ENCODE measurements at regions not wholly inside any gene's neighbourhood (a gene's known extent, or its start where the extent isn't known, plus 50 kb on each side); places are given as distances from the start of the nearest gene placed in this dataset.

DNA sequence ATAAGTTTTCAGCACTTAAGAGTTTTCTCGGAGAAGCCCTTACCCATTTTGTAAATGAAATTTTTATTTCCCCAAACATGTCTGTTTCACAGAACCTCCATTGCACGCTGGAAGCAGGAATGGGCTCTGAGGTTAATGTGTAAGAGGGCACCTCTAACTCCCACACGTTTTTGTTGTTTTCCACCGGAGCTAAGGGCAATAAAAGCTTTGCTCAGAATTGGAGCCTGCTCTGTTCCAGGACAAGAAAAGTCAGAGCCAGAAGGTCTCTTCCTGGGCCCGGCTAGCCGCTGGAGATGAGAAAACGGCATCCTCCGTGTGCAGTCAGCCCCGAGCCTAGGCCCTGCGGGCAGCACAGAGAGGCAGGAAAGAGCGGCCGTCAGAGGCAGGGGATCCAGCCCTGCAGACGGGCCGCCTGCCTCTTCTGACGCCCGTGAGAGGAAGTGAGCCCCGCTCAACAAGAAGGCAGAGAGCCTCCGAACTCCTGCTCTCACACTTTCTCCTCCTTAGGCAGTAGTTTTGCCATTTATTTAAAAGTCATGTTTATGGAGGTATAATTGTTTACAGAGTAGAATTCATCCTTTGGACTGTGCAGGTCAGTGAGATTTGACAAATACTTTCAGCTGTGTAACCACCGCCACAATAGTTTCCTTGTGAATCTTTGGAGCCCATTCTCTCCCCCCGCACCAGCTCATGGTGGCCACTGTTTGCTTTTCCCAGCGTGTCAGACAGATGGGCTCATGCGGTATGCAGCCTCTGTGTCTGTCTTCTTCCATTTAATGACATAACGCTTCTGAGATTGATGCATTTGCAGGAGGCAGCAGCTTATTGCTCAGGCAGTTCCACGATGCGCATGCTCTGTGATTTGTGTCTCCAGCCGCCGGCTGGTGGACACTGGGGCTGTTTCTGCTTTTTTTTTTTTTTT, 117.3 kb downstream of the GALR1 start (continued):
- TF ChIP-seq, protein P1, sequence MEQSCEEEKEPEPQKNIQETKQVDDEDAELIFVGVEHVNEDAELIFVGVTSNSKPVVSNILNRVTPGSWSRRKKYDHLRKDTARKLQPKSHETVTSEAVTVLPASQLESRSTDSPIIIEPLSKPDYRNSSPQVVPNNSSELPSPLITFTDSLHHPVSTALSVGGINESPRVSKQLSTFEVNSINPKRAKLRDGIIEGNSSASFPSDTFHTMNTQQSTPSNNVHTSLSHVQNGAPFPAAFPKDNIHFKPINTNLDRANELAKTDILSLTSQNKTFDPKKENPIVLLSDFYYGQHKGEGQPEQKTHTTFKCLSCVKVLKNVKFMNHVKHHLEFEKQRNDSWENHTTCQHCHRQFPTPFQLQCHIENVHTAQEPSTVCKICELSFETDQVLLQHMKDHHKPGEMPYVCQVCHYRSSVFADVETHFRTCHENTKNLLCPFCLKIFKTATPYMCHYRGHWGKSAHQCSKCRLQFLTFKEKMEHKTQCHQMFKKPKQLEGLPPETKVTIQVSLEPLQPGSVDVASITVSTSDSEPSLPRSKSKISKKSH (CRISPR knock-in tag; IDR thresholded peaks at IDR 0.05; ENCODE audit: borderline replicate concordance), result no peak
- TF ChIP-seq ZNF598 (CRISPR knock-in tag; IDR thresholded peaks at IDR 0.05; ENCODE audit: borderline replicate concordance), result 0 out of 2 replicates have a peak, but pooled peaks have one; percentile 30
- TF ChIP-seq, protein P2, sequence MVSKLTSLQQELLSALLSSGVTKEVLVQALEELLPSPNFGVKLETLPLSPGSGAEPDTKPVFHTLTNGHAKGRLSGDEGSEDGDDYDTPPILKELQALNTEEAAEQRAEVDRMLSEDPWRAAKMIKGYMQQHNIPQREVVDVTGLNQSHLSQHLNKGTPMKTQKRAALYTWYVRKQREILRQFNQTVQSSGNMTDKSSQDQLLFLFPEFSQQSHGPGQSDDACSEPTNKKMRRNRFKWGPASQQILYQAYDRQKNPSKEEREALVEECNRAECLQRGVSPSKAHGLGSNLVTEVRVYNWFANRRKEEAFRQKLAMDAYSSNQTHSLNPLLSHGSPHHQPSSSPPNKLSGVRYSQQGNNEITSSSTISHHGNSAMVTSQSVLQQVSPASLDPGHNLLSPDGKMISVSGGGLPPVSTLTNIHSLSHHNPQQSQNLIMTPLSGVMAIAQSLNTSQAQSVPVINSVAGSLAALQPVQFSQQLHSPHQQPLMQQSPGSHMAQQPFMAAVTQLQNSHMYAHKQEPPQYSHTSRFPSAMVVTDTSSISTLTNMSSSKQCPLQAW (CRISPR knock-in tag; IDR thresholded peaks at IDR 0.05), result peak; percentile 50; the same call in 1 of the 2 replicates
- TF ChIP-seq KDM6A (CRISPR knock-in tag; IDR thresholded peaks at IDR 0.05; ENCODE audit: low read depth), result peak; percentile 14; the same call in 1 of the 2 replicates
- peak; percentile 33; the same call in 1 of the 2 replicates for TF ChIP-seq ZMYM3 (CRISPR knock-in tag; IDR thresholded peaks at IDR 0.05)
- TF ChIP-seq, protein P3, sequence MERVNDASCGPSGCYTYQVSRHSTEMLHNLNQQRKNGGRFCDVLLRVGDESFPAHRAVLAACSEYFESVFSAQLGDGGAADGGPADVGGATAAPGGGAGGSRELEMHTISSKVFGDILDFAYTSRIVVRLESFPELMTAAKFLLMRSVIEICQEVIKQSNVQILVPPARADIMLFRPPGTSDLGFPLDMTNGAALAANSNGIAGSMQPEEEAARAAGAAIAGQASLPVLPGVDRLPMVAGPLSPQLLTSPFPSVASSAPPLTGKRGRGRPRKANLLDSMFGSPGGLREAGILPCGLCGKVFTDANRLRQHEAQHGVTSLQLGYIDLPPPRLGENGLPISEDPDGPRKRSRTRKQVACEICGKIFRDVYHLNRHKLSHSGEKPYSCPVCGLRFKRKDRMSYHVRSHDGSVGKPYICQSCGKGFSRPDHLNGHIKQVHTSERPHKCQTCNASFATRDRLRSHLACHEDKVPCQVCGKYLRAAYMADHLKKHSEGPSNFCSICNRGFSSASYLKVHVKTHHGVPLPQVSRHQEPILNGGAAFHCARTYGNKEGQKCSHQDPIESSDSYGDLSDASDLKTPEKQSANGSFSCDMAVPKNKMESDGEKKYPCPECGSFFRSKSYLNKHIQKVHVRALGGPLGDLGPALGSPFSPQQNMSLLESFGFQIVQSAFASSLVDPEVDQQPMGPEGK (CRISPR knock-in tag; IDR thresholded peaks at IDR 0.05), result peak; percentile 85
- TF ChIP-seq RXRA (CRISPR knock-in tag; IDR thresholded peaks at IDR 0.05), result peak; percentile 22; the same call in 1 of the 2 replicates
- TF ChIP-seq ZNF614 (CRISPR knock-in tag; IDR thresholded peaks at IDR 0.05; ENCODE audit: borderline replicate concordance), result peak; percentile 89; the same call in 1 of the 2 replicates
- 0 out of 2 replicates have a peak, but pooled peaks have one; percentile 23 for TF ChIP-seq ZNF841 (CRISPR knock-in tag; IDR thresholded peaks at IDR 0.05; ENCODE audit: borderline replicate concordance)
- TF ChIP-seq, protein P4, sequence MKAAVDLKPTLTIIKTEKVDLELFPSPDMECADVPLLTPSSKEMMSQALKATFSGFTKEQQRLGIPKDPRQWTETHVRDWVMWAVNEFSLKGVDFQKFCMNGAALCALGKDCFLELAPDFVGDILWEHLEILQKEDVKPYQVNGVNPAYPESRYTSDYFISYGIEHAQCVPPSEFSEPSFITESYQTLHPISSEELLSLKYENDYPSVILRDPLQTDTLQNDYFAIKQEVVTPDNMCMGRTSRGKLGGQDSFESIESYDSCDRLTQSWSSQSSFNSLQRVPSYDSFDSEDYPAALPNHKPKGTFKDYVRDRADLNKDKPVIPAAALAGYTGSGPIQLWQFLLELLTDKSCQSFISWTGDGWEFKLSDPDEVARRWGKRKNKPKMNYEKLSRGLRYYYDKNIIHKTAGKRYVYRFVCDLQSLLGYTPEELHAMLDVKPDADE (CRISPR knock-in tag; IDR thresholded peaks at IDR 0.05), result no peak
- TF ChIP-seq, protein P5, sequence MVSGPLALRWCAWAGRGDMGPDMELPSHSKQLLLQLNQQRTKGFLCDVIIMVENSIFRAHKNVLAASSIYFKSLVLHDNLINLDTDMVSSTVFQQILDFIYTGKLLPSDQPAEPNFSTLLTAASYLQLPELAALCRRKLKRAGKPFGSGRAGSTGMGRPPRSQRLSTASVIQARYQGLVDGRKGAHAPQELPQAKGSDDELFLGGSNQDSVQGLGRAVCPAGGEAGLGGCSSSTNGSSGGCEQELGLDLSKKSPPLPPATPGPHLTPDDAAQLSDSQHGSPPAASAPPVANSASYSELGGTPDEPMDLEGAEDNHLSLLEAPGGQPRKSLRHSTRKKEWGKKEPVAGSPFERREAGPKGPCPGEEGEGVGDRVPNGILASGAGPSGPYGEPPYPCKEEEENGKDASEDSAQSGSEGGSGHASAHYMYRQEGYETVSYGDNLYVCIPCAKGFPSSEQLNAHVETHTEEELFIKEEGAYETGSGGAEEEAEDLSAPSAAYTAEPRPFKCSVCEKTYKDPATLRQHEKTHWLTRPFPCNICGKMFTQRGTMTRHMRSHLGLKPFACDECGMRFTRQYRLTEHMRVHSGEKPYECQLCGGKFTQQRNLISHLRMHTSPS (CRISPR knock-in tag; IDR thresholded peaks at IDR 0.05; ENCODE audit: low read depth), result no peak
- TF ChIP-seq, protein P6, sequence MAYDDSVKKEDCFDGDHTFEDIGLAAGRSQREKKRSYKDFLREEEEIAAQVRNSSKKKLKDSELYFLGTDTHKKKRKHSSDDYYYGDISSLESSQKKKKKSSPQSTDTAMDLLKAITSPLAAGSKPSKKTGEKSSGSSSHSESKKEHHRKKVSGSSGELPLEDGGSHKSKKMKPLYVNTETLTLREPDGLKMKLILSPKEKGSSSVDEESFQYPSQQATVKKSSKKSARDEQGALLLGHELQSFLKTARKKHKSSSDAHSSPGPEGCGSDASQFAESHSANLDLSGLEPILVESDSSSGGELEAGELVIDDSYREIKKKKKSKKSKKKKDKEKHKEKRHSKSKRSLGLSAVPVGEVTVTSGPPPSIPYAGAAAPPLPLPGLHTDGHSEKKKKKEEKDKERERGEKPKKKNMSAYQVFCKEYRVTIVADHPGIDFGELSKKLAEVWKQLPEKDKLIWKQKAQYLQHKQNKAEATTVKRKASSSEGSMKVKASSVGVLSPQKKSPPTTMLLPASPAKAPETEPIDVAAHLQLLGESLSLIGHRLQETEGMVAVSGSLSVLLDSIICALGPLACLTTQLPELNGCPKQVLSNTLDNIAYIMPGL (CRISPR knock-in tag; IDR thresholded peaks at IDR 0.05; ENCODE audit: borderline replicate concordance in 1 of 2, low read depth in 1 of 2), result 0 out of 4 replicates have a peak, but pooled peaks of 1 of the 2 experiments have one; percentile 42
- peak; percentile 81 for TF ChIP-seq ZNF629 (CRISPR knock-in tag; conservative IDR thresholded peaks at IDR 0.05)
- TF ChIP-seq, protein P7, sequence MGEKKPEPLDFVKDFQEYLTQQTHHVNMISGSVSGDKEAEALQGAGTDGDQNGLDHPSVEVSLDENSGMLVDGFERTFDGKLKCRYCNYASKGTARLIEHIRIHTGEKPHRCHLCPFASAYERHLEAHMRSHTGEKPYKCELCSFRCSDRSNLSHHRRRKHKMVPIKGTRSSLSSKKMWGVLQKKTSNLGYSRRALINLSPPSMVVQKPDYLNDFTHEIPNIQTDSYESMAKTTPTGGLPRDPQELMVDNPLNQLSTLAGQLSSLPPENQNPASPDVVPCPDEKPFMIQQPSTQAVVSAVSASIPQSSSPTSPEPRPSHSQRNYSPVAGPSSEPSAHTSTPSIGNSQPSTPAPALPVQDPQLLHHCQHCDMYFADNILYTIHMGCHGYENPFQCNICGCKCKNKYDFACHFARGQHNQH (CRISPR knock-in tag; IDR thresholded peaks at IDR 0.05), result peak; percentile 86
- peak; percentile 62; the same call in 1 of the 2 replicates for TF ChIP-seq ZNF607 (CRISPR knock-in tag; IDR thresholded peaks at IDR 0.05; ENCODE audit: borderline replicate concordance)

Data from HepG2 (cell line).